ENCODE measurements at regions not wholly inside any gene's neighbourhood (a gene's known extent, or its start where the extent isn't known, plus 50 kb on each side); places are given as distances from the start of the nearest gene placed in this dataset.

GRCh38 chrX:113892401-113892800 lies 691.5 kb upstream of the HTR2C start:
- no peak for TF ChIP-seq CTCF (IDR thresholded peaks at IDR 0.05 in 8 of 11, conservative IDR thresholded peaks at IDR 0.05 in 3 of 11)
- TF ChIP-seq POLR2A (IDR thresholded peaks at IDR 0.05): no peak
- TF ChIP-seq POLR2AphosphoS5 (IDR thresholded peaks at IDR 0.05): no peak
